Activated CD8-positive, alpha-beta memory T cell treated with anti-CD3 and anti-CD28 coated beads, Interleukin-2, amount 10 ng/mL, durations not matched to agents 7 days and 5 days (primary cell): ENCODE measurements at regions not wholly inside any gene's neighbourhood (a gene's known extent, or its start where the extent isn't known, plus 50 kb on each side); places are given as distances from the start of the nearest gene placed in this dataset.

Source experiments
- ATAC-seq: fragments of 150-1000 bp; cut with Tn5 transposase; one replicate; pipeline ENCODE4 v1.10.0; 2021; ENCODE audit warnings: moderate library complexity
- CTCF ChIA-PET: fragments of 350-600 bp; sonication (Branson Sonifier 250); formaldehyde crosslinking; loops from one replicate; lab custom pipeline; 2021; ENCODE audit warnings: antibody characterized with exemption; lab: Charles Lee
- DNase-seq: peaks from one replicate; pipeline ENCODE4 v3.0.0-alpha.2; 2020
- H3K27ac Mint-ChIP-seq: one replicate; pipeline ENCODE4 v1.8.0; 2021; ENCODE audit warnings: mild to moderate bottlenecking, mixed read lengths
- H3K27me3 Mint-ChIP-seq: one replicate; pipeline ENCODE4 v1.8.0; 2021; ENCODE audit warnings: mixed read lengths
- H3K36me3 Mint-ChIP-seq: one replicate; pipeline ENCODE4 v1.8.0; 2021; ENCODE audit warnings: mild to moderate bottlenecking, mixed read lengths
- H3K4me1 Mint-ChIP-seq: one replicate; pipeline ENCODE4 v1.8.0; 2021; ENCODE audit warnings: mixed read lengths
- H3K4me3 Mint-ChIP-seq: one replicate; pipeline ENCODE4 v1.8.0; 2021; ENCODE audit warnings: mild to moderate bottlenecking, moderate library complexity, mixed read lengths
- H3K9me3 Mint-ChIP-seq: one replicate; pipeline ENCODE4 v1.8.0; 2022; ENCODE audit warnings: low read depth, mixed read lengths

- no peak for ATAC-seq
- DNase-seq: no peak
- H3K27me3 Mint-ChIP-seq: no peaks in the 10 kb centered on the region
- no peak overlapping the region for H3K27ac Mint-ChIP-seq
- CTCF ChIA-PET: no interaction called here
- no peak overlapping the region for H3K4me3 Mint-ChIP-seq
- peaks cover 2% of the 10 kb centered on the region for H3K9me3 Mint-ChIP-seq
- H3K36me3 Mint-ChIP-seq: no peaks in the 10 kb centered on the region
- H3K4me1 Mint-ChIP-seq: no peaks in the 10 kb centered on the region
Observed at GRCh38 chrX:25925946-25926345, 212.2 kb upstream of the MAGEB18 start.

- ATAC-seq: no peak
- Mint-ChIP-seq H3K4me3 (no peak overlapping the region), H3K9me3 (peaks cover 2% of the 10 kb centered on the region), H3K27me3 (no peaks in the 10 kb centered on the region), H3K36me3 (no peaks in the 10 kb centered on the region), H3K4me1 (no peaks in the 10 kb centered on the region), H3K27ac (no peak overlapping the region)
- CTCF ChIA-PET: no interaction called here
- no peak for DNase-seq
Observed at GRCh38 chrX:25928316-25928715, 209.8 kb upstream of the MAGEB18 start.

- no peaks in the 10 kb centered on the region for H3K36me3 Mint-ChIP-seq
- DNase-seq (no peak), ATAC-seq (no peak)
- no peak overlapping the region for H3K4me3 Mint-ChIP-seq
- peaks cover 3% of the 10 kb centered on the region for H3K9me3 Mint-ChIP-seq
- CTCF ChIA-PET: no interaction called here
- H3K27ac Mint-ChIP-seq: no peak overlapping the region
- H3K4me1 Mint-ChIP-seq: no peaks in the 10 kb centered on the region
- H3K27me3 Mint-ChIP-seq: no peaks in the 10 kb centered on the region
Observed at GRCh38 chrX:25941087-25941486, 197.1 kb upstream of the MAGEB18 start.

- no peak overlapping the region for H3K4me3 Mint-ChIP-seq
- ATAC-seq: no peak
- no peak for DNase-seq
Observed at GRCh38 chrX:25941559-25942250, 196.4 kb upstream of the MAGEB18 start.

GRCh38 chrX:25968920-25969319, 169.2 kb upstream of the MAGEB18 start:
- no peak for DNase-seq
- no peaks in the 10 kb centered on the region for H3K4me1 Mint-ChIP-seq
- no peak overlapping the region for H3K4me3 Mint-ChIP-seq
- ATAC-seq: no peak
- no peaks in the 10 kb centered on the region for H3K27me3 Mint-ChIP-seq
- CTCF ChIA-PET: no interaction called here
- no peaks in the 10 kb centered on the region for H3K36me3 Mint-ChIP-seq
- peaks cover 5% of the 10 kb centered on the region for H3K9me3 Mint-ChIP-seq
- H3K27ac Mint-ChIP-seq: no peak overlapping the region

More at GRCh38 chrX:25941559-25942250, 196.4 kb upstream of the MAGEB18 start:
- CTCF ChIA-PET: no interaction called here
- Mint-ChIP-seq H3K4me1 (no peaks in the 10 kb centered on the region), H3K9me3 (peaks cover 3% of the 10 kb centered on the region), H3K36me3 (no peaks in the 10 kb centered on the region), H3K27ac (no peak overlapping the region), H3K27me3 (no peaks in the 10 kb centered on the region)

GRCh38 chrX:25976683-25977310, 161.3 kb upstream of the MAGEB18 start:
- no peak for ATAC-seq
- CTCF ChIA-PET: no interaction called here
- DNase-seq: no peak
- Mint-ChIP-seq H3K36me3 (no peaks in the 10 kb centered on the region), H3K4me1 (no peaks in the 10 kb centered on the region), H3K9me3 (peaks cover 4% of the 10 kb centered on the region), H3K4me3 (no peak overlapping the region), H3K27me3 (no peaks in the 10 kb centered on the region), H3K27ac (no peak overlapping the region)

GRCh38 chrX:25998687-25999086, 139.5 kb upstream of the MAGEB18 start:
- H3K36me3 Mint-ChIP-seq: no peaks in the 10 kb centered on the region
- no peak for ATAC-seq
- H3K27me3 Mint-ChIP-seq: no peaks in the 10 kb centered on the region
- CTCF ChIA-PET: no interaction called here
- H3K4me1 Mint-ChIP-seq: no peaks in the 10 kb centered on the region
- H3K27ac Mint-ChIP-seq: no peak overlapping the region
- no peaks in the 10 kb centered on the region for H3K9me3 Mint-ChIP-seq
- no peak for DNase-seq
- no peak overlapping the region for H3K4me3 Mint-ChIP-seq

GRCh38 chrX:26007462-26007861, 130.7 kb upstream of the MAGEB18 start:
- H3K4me3 Mint-ChIP-seq: no peak overlapping the region
- CTCF ChIA-PET: no interaction called here
- no peaks in the 10 kb centered on the region for H3K36me3 Mint-ChIP-seq
- no peaks in the 10 kb centered on the region for H3K27me3 Mint-ChIP-seq
- H3K4me1 Mint-ChIP-seq: no peaks in the 10 kb centered on the region
- no peak for ATAC-seq
- H3K9me3 Mint-ChIP-seq: no peaks in the 10 kb centered on the region
- no peak for DNase-seq
- H3K27ac Mint-ChIP-seq: no peak overlapping the region

GRCh38 chrX:26008042-26008441, 130.1 kb upstream of the MAGEB18 start:
- Mint-ChIP-seq H3K27ac (no peak overlapping the region), H3K4me1 (no peaks in the 10 kb centered on the region), H3K4me3 (no peak overlapping the region), H3K9me3 (no peaks in the 10 kb centered on the region), H3K27me3 (no peaks in the 10 kb centered on the region), H3K36me3 (no peaks in the 10 kb centered on the region)
- CTCF ChIA-PET: no interaction called here
- no peak for ATAC-seq
- DNase-seq: no peak

- no peak overlapping the region for H3K4me3 Mint-ChIP-seq
- H3K9me3 Mint-ChIP-seq: no peaks in the 10 kb centered on the region
- DNase-seq (no peak), ATAC-seq (no peak)
- no peaks in the 10 kb centered on the region for H3K4me1 Mint-ChIP-seq
- CTCF ChIA-PET: no interaction called here
- no peaks in the 10 kb centered on the region for H3K36me3 Mint-ChIP-seq
- no peaks in the 10 kb centered on the region for H3K27me3 Mint-ChIP-seq
- H3K27ac Mint-ChIP-seq: no peak overlapping the region
Observed at GRCh38 chrX:26008691-26009090, 129.5 kb upstream of the MAGEB18 start.

GRCh38 chrX:26019386-26019785, 118.8 kb upstream of the MAGEB18 start:
- no peak overlapping the region for H3K27ac Mint-ChIP-seq
- CTCF ChIA-PET: no interaction called here
- H3K4me3 Mint-ChIP-seq: no peak overlapping the region
- no peak for DNase-seq
- ATAC-seq: no peak
- H3K9me3 Mint-ChIP-seq: no peaks in the 10 kb centered on the region
- H3K4me1 Mint-ChIP-seq: no peaks in the 10 kb centered on the region
- no peaks in the 10 kb centered on the region for H3K36me3 Mint-ChIP-seq
- no peaks in the 10 kb centered on the region for H3K27me3 Mint-ChIP-seq

GRCh38 chrX:26026179-26026578, 112.0 kb upstream of the MAGEB18 start:
- CTCF ChIA-PET: no interaction called here

GRCh38 chrX:26032111-26032912, 105.8 kb upstream of the MAGEB18 start:
- DNase-seq (no peak), ATAC-seq (no peak)
- Mint-ChIP-seq H3K36me3 (no peaks in the 10 kb centered on the region), H3K4me3 (no peak overlapping the region), H3K27ac (no peak overlapping the region), H3K4me1 (no peaks in the 10 kb centered on the region), H3K9me3 (no peaks in the 10 kb centered on the region), H3K27me3 (no peaks in the 10 kb centered on the region)
- CTCF ChIA-PET: no interaction called here

More at GRCh38 chrX:26026179-26026578, 112.0 kb upstream of the MAGEB18 start:
- Mint-ChIP-seq H3K27me3 (no peaks in the 10 kb centered on the region), H3K27ac (no peak overlapping the region), H3K36me3 (no peaks in the 10 kb centered on the region), H3K4me3 (no peak overlapping the region), H3K9me3 (peaks cover 2% of the 10 kb centered on the region), H3K4me1 (no peaks in the 10 kb centered on the region)
- DNase-seq (no peak), ATAC-seq (no peak)

GRCh38 chrX:26037367-26037766, 100.8 kb upstream of the MAGEB18 start:
- no peak for DNase-seq
- Mint-ChIP-seq H3K9me3 (no peaks in the 10 kb centered on the region), H3K27ac (no peak overlapping the region), H3K4me1 (no peaks in the 10 kb centered on the region), H3K4me3 (no peak overlapping the region), H3K36me3 (no peaks in the 10 kb centered on the region), H3K27me3 (no peaks in the 10 kb centered on the region)
- no peak for ATAC-seq
- CTCF ChIA-PET: no interaction called here
